ENCODE measurements at regions not wholly inside any gene's neighbourhood (a gene's known extent, or its start where the extent isn't known, plus 50 kb on each side); places are given as distances from the start of the nearest gene placed in this dataset.

- DNase-seq (ENCODE audit: low read depth): no peak
- H3K4me3 ChIP-seq (ENCODE audit: low read depth, low read length): no peak overlapping the region
- TF ChIP-seq CTCF (IDR thresholded peaks at IDR 0.05; ENCODE audit: control insufficient read depth, extremely low read depth, insufficient read depth): no peak
Observed at GRCh38 chr3:22029480-22029879, 278.5 kb upstream of the ZNF385D start.

- DNase-seq (ENCODE audit: low read depth): no peak
- TF ChIP-seq CTCF (IDR thresholded peaks at IDR 0.05; ENCODE audit: control insufficient read depth, extremely low read depth, insufficient read depth): no peak
- no peak overlapping the region for H3K4me3 ChIP-seq (ENCODE audit: low read depth, low read length)
Observed at GRCh38 chr3:22039161-22039560, 288.2 kb upstream of the ZNF385D start.

- no peak overlapping the region for H3K4me3 ChIP-seq (ENCODE audit: low read depth, low read length)
- no peak for TF ChIP-seq CTCF (IDR thresholded peaks at IDR 0.05; ENCODE audit: control insufficient read depth, extremely low read depth, insufficient read depth)
- no peak for DNase-seq (ENCODE audit: low read depth)
Observed at GRCh38 chr3:22040150-22040549, 289.1 kb upstream of the ZNF385D start.

- DNase-seq (ENCODE audit: low read depth): no peak
- no peak for TF ChIP-seq CTCF (IDR thresholded peaks at IDR 0.05; ENCODE audit: control insufficient read depth, extremely low read depth, insufficient read depth)
- no peak overlapping the region for H3K4me3 ChIP-seq (ENCODE audit: low read depth, low read length)
Observed at GRCh38 chr3:22045882-22046281, 294.9 kb upstream of the ZNF385D start.

GRCh38 chr3:22063500-22063899 lies 312.5 kb upstream of the ZNF385D start:
- no peak overlapping the region for H3K4me3 ChIP-seq (ENCODE audit: low read depth, low read length)
- no peak for DNase-seq (ENCODE audit: low read depth)
- no peak for TF ChIP-seq CTCF (IDR thresholded peaks at IDR 0.05; ENCODE audit: control insufficient read depth, extremely low read depth, insufficient read depth)

GRCh38 chr3:22068619-22069018 lies 317.6 kb upstream of the ZNF385D start:
- DNase-seq (ENCODE audit: low read depth): no peak
- no peak for TF ChIP-seq CTCF (IDR thresholded peaks at IDR 0.05; ENCODE audit: control insufficient read depth, extremely low read depth, insufficient read depth)
- no peak overlapping the region for H3K4me3 ChIP-seq (ENCODE audit: low read depth, low read length)

GRCh38 chr3:22088204-22088603 lies 337.2 kb upstream of the ZNF385D start:
- no peak overlapping the region for H3K4me3 ChIP-seq (ENCODE audit: low read depth, low read length)
- DNase-seq (ENCODE audit: low read depth): no peak
- TF ChIP-seq CTCF (IDR thresholded peaks at IDR 0.05; ENCODE audit: control insufficient read depth, extremely low read depth, insufficient read depth): no peak

Measured in LNCaP clone FGC (cell line).